HG03571 (cell line): ENCODE measurements at regions not wholly inside any gene's neighbourhood (a gene's known extent, or its start where the extent isn't known, plus 50 kb on each side); places are given as distances from the start of the nearest gene placed in this dataset.

Experiments
- ATAC-seq: cut with Tn5 transposase; IDR thresholded peaks from one replicate; pipeline ENCODE4 v1.9.1; 2021; ENCODE audit not compliant: unreplicated experiment

GRCh38 chr4:24666316-24666715 lies 82.0 kb upstream of the DHX15 start:
- no peak for ATAC-seq

- ATAC-seq = no peak
Observed at GRCh38 chr4:24666816-24667477, 82.6 kb upstream of the DHX15 start.

DNA sequence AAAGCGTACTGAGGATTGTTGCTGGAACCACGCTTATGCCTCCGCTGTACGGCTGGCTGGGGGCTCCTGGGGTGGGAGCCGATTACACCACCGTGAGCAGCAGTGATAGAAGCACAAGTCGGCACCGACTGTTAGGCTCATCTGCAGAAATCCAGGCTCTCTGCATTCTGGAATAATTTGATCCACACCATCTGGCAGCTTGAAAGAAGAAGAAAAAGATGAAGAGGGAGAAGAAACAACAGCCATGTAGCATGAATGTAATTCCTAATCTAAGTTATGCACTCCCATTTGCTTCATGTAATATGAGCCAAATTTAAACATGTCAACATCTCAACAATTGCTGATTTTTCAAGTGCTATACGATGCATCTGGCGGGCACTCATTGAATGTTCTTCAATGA lies 84.6 kb upstream of the DHX15 start:
- no peak for ATAC-seq

GRCh38 chr4:24669751-24670150 lies 85.4 kb upstream of the DHX15 start:
- no peak for ATAC-seq

DNA sequence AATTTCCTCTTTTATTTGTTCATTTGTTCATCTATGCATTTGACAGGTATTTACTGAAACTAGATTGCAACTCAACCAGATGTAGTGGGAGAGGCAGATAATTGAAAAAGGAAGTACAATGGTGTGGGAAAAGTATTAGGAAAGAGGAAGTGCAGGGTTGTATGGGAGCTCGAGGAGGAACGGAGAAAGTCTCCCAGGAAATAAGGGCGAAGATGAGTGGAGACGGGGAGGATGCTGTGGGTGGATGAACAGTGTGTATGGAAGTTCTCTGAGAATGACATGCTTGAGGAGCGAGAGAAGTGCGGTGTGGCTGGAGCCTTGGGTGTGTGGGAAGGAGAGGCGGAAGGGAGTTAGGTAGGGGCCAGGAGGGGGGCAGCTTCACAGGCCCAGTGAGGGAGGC lies 87.5 kb upstream of the DHX15 start:
- no peak for ATAC-seq

DNA sequence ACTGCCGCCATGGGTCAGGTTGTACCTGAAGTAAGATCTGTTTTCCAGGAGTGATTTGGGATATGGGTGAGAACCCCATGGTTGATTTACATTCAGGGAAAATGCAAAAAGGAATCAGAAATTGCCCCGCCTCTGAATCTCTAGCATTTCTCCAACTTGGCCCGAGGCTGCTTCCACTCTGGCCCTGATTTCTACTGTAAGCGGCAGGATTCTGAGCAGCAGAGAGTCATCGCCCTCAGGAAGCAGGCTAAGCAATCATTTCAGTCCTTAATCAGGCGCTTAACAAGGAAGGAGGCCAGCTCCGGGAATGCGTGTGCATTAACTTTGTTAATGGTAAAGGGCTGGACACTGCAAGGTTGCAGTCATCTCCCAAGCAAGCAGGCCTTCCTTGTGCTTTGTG lies 88.5 kb upstream of the DHX15 start:
- ATAC-seq = no peak

GRCh38 chr4:24674279-24674678 lies 89.9 kb upstream of the DHX15 start:
- ATAC-seq = no peak

DNA sequence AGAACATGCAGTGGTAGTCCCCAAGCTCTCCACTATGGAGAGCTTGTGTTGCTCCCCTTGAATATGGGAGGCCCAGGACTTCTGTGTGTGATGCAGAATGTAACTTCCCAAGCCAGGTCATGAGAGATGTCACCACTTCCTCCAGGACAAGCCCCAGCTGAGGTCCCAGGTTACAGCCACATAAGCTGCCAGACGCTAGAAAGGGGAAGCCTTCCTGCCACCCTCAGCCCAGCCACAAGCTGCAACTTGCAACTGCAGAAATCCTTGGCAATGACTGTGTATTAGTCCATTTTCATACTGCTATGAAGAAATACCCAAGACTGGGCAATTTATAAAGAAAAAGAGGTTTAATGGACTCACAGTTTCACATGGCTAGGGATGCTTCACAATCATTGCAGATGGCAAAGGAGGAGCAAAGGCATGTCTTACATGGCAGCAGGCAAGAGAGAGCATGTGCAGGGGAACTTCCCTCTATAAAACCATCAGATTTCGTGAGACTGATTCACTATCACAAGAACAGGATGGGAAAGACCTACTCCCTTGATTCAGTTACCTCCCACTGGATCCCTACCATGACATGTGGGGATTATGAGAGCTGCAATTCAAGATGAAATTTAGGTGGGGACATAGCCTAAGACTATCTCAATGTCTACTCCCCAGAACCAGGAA lies 91.5 kb upstream of the DHX15 start:
- ATAC-seq = no peak

- no peak for ATAC-seq
Observed at GRCh38 chr4:24677909-24678308, 93.6 kb upstream of the DHX15 start.

- no peak for ATAC-seq
Observed at GRCh38 chr4:24680746-24681448, 96.5 kb upstream of the DHX15 start.

DNA sequence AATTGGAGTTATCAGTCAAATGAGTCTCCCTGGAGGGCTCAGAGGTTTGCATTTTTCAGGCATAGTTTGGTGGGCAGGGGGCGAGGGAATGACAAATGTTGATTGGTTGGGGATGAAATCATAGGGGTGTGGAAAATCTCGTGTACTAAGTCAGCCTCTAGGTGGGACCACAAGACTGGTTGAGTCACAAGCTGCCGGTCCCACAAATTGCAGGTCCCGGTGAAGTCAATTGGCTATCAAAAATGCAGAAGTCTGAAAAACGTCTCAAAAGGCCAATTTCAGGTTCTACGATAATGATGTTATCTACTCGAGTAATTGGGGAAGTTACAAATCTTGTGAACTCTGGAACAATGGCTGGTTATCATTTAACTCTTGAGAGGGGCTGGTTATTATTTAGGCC lies 98.8 kb upstream of the DHX15 start:
- no peak for ATAC-seq

- ATAC-seq = no peak
Observed at GRCh38 chr4:24686866-24687692, 102.7 kb upstream of the DHX15 start.

- no peak for ATAC-seq
Observed at GRCh38 chr4:24688453-24688852, 104.1 kb upstream of the DHX15 start.

GRCh38 chr4:24689212-24689611 lies 104.9 kb upstream of the DHX15 start:
- no peak for ATAC-seq

- ATAC-seq = no peak
Observed at GRCh38 chr4:24690436-24690835, 104.9 kb upstream of the SOD3 start.

DNA sequence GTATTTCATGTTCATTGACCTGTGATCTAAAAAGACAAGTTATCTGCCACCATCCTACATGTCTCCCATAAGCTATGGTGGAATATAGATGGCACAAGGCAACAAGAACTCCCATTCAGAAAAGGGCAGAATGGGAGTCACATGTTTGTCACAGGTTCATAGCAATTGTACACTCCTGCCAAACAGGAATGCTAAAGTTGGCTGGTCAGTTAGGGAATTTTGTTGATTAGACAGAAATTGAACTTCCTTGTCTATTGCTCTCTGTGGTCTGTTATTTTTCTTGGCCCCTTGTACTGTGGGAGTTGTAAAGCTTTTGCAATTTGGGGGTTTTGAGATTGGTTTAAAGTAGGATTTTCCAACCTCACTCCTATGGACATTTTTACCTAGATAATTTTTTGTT lies 101.7 kb upstream of the SOD3 start:
- no peak for ATAC-seq

DNA sequence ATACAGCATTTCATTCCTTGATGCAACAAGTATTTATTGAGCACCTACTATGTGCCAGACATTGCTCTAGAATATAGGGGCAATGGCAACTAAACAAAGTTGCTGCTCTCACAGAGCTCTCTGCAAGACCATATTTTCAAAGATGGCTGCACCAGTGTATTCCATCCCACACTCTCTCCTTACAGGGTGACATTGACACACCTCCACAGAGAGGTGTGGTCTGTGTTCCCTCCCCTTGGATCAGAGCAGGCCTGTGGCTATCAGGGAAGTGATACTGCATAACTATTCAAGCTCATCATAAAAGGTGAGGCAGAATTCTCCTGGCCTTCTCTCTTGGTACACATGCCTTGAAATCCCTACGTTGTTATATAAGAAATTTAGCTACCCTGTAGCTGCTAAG lies 95.3 kb upstream of the SOD3 start:
- no peak for ATAC-seq

DNA sequence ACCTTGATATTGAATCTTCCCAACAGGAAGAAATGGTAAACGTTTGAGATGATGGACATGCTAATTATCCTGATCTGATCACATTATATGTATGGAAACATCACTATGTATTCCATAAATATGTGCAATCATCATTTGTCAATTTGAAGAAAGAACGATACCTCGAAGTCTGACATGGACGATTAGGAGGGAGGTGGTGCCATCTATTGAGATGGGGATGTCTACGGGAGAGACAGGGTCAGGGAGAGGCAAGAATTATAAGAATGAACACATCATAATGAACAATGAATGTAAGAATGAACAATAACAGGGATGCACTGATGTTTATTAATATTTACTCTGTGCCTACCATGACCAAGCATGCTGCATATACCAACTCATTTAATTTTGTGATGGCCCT lies 93.7 kb upstream of the SOD3 start:
- ATAC-seq = no peak

DNA sequence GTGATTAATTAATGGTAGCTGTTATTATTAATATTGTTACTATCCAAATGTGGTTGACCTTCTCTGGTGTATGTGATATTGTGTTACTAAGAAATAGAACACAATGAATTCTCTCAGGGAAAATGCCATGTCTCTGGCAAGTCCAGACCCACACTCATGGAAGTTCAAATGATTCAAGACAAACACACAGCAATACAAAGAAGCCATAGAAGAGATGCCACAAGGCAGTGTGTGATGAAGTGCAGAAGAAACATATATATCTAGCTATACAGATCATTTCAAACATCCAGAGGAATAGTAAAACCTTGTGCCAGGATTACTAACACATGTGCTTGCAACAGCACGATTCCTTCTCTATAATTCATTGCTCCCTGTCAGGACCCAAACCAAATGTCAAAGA lies 93.1 kb upstream of the SOD3 start:
- ATAC-seq = no peak

DNA sequence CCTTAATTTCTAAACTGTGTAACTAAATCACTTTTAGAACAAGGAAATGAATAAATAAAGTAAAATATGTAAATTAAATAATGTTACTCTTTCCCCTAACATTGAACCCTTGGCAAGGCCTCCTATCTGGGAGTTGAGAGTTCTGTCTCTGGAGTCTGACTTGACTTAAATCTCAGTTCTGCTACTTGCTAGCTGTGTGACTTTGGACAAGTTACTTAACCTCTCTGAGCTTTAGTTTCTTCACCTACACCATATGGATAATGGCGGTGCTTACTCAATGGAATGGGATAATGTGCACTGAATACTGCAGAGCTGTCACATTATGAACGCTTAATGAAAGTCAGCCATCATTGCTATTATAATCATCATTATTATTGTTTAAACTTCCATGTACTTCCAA lies 92.1 kb upstream of the SOD3 start:
- ATAC-seq = no peak

DNA sequence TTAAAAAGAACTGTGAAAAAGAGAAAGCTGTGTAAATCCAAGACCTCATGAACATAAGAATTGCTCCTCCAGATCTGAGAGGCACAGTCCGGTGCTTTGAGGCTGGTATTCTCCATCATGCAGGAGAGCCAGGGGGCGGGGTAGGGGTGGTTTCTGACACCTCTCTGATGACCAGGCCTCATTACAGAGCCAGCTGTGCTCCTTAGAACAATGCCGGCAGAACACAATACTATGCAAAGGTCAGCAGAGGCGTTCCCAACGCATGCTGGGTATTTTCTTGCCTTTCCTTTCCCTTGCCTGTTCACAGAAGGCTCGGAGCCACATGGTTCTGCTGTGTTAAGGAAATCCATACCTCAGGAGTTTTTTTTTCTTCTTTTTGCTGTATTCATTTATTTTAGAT lies 91.2 kb upstream of the SOD3 start:
- ATAC-seq = no peak
